GM23248 (cell line): ENCODE measurements at regions not wholly inside any gene's neighbourhood (a gene's known extent, or its start where the extent isn't known, plus 50 kb on each side); places are given as distances from the start of the nearest gene placed in this dataset.

Experiments used
- DNase-seq: peaks from one replicate; pipeline ENCODE4 v3.0.0-alpha.2; 2015
- H2AFZ ChIP-seq: fragments of 200-600 bp; sonication (generic); 2 replicates; pipeline ENCODE4 v1.6.1; 2016; ENCODE audit warnings: antibody characterized with exemption
- H3F3A ChIP-seq: fragments of 200-600 bp; sonication (generic); 2 replicates; pipeline ENCODE4 v1.6.1; 2016; ENCODE audit warnings: mild to moderate bottlenecking, antibody characterized with exemption, mixed run types; ENCODE audit not compliant: insufficient read depth
- H3K27ac ChIP-seq: fragments of 200-600 bp; sonication (generic); 2 replicates; pipeline ENCODE4 v1.5.1; 2016; ENCODE audit warnings: mild to moderate bottlenecking
- H3K27me3 ChIP-seq: fragments of 200-600 bp; sonication (generic); replicated peaks from 2 replicates; pipeline ENCODE4 v1.6.1; 2016; ENCODE audit warnings: mild to moderate bottlenecking; ENCODE audit not compliant: insufficient read depth
- H3K36me3 ChIP-seq: fragments of 200-600 bp; sonication (generic); 2 replicates; pipeline ENCODE4 v1.6.1; 2016; ENCODE audit warnings: low read depth, mild to moderate bottlenecking
- H3K4me1 ChIP-seq: fragments of 200-600 bp; sonication (generic); 2 replicates; pipeline ENCODE4 v1.6.1; 2016; ENCODE audit warnings: mild to moderate bottlenecking; ENCODE audit not compliant: insufficient read depth
- H3K4me2 ChIP-seq: fragments of 200-600 bp; sonication (generic); one replicate; pipeline ENCODE4 v1.6.1; 2016; ENCODE audit warnings: mild to moderate bottlenecking; ENCODE audit not compliant: unreplicated experiment
- H3K4me3 ChIP-seq: fragments of 200-600 bp; sonication (generic); 2 replicates; pipeline ENCODE4 v1.5.1; 2016; ENCODE audit warnings: mild to moderate bottlenecking
- H3K79me2 ChIP-seq: fragments of 200-600 bp; sonication (generic); 2 replicates; pipeline ENCODE4 v1.6.1; 2016; ENCODE audit warnings: mild to moderate bottlenecking; ENCODE audit not compliant: insufficient read depth
- H3K9ac ChIP-seq: fragments of 200-600 bp; sonication (generic); 2 replicates; pipeline ENCODE4 v1.6.1; 2016; ENCODE audit warnings: mild to moderate bottlenecking
- H3K9me2 ChIP-seq: fragments of 200-600 bp; sonication (generic); 2 replicates; pipeline ENCODE4 v1.6.1; 2016; ENCODE audit warnings: mixed run types, mild to moderate bottlenecking, moderate library complexity; ENCODE audit not compliant: insufficient read depth
- H3K9me3 ChIP-seq: fragments of 200-600 bp; sonication (generic); one replicate; pipeline ENCODE4 v1.6.1; 2017; ENCODE audit warnings: low read depth
- H4K20me1 ChIP-seq: fragments of 200-600 bp; sonication (generic); 2 replicates; pipeline ENCODE4 v1.6.0; 2016; ENCODE audit not compliant: insufficient read depth
- EZH2 ChIP-seq: fragments of 200-600 bp; sonication (generic); IDR thresholded peaks from 2 replicates; pipeline ENCODE4 v1.6.1; 2018; ENCODE audit warnings: antibody characterized with exemption, mild to moderate bottlenecking; ENCODE audit not compliant: insufficient read depth, poor library complexity, severe bottlenecking
- EZH2phosphoT487 ChIP-seq: fragments of 200-600 bp; sonication (generic); IDR thresholded peaks from 2 replicates; pipeline ENCODE4 v1.6.1; 2018; ENCODE audit warnings: antibody characterized with exemption, moderate library complexity, mild to moderate bottlenecking, low read depth; ENCODE audit not compliant: insufficient read depth
- WGBS, 2 experiments: methylation state at CpG; one replicate each; pipeline ENCODE4 v1.1.6; 2015 to 2017; ENCODE audit warnings: low lambda C conversion rate in 2 of 2, low coverage in 1 of 2; ENCODE audit errors: missing lambda C conversion rate in 2 of 2; 5-methylcytosine and 5-hydroxymethylcytosine counted together
- in situ Hi-C: fragments of 300-500 bp; cut with MboI; formaldehyde crosslinking; loops from 2 replicates; pipeline ENCODE4 v1.15.0; 2020

DNA sequence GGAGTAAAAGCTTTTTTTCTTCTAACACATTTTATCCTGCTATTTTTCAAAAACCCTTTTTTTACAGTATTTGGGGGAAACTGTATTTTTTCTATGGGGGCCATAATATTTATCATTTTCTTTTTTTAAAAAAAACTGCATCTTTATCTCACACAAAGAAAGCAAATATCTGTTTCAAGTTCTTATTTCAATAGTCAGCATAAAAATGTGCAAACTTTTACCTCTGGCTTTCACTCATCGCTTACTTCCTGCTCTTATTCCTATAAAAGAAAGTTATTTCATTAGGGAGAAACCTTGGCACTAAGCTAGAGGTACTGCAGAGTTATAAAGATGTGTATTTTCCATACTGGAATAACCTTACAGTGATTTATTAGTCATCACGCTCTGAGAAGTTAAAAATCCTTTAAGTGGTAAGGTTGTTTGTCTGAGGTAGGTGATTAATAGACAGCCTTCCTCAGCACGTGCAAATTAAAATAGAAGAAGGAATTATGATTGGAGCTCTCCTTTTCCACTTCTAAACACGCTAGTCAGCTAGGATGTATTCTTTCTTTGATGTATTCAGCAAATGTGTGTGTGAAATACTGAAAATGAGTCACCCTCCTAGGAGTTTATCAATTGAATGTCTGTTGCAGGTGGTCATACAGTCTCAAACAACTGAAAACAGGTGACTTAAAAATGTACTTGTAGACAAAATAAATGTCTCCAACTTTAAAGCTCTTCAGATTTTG is 461.0 kb downstream of the GXYLT1 start:
- no peaks in the 10 kb centered on the region for H3K27me3 ChIP-seq
- WGBS, 2 experiments, result 18 to 20% methylated on average over 4 of the region's 4 CpGs

GRCh38 chr12:41683023-41683422 is 461.7 kb downstream of the GXYLT1 start:
- Histone ChIP-seq H3F3A (no peaks in the 10 kb centered on the region), H3K9ac (no peak overlapping the region), H4K20me1 (no peaks in the 10 kb centered on the region), H3K4me2 (no peak overlapping the region), H3K79me2 (no peaks in the 10 kb centered on the region), H3K36me3 (no peaks in the 10 kb centered on the region), H2AFZ (no peak overlapping the region), H3K27ac (no peak overlapping the region), H3K9me3 (no peaks in the 10 kb centered on the region), H3K4me1 (no peaks in the 10 kb centered on the region), H3K9me2 (no peaks in the 10 kb centered on the region), H3K27me3 (no peaks in the 10 kb centered on the region), H3K4me3 (no peak overlapping the region)
- TF ChIP-seq EZH2 (no peak), EZH2phosphoT487 (no peak)
- 60 to 75% methylated on average over 2 of the region's 2 CpGs for WGBS, 2 experiments
- in situ Hi-C loops, result no loop called here
- DNase-seq, result no peak

More for the DNA sequence above, 461.0 kb downstream of the GXYLT1 start:
- TF ChIP-seq EZH2 (no peak), EZH2phosphoT487 (no peak)
- H3K36me3 ChIP-seq, result no peaks in the 10 kb centered on the region
- H3K4me1 ChIP-seq, result no peaks in the 10 kb centered on the region
- no peaks in the 10 kb centered on the region for H3K79me2 ChIP-seq
- no peaks in the 10 kb centered on the region for H3K9me3 ChIP-seq
- in situ Hi-C loops, result no loop called here
- no peak for DNase-seq
- no peak overlapping the region for H2AFZ ChIP-seq
- H3K9ac ChIP-seq, result no peak overlapping the region
- no peaks in the 10 kb centered on the region for H3F3A ChIP-seq
- H3K4me3 ChIP-seq, result no peak overlapping the region
- H3K4me2 ChIP-seq, result no peak overlapping the region
- no peaks in the 10 kb centered on the region for H3K9me2 ChIP-seq
- no peak overlapping the region for H3K27ac ChIP-seq
- no peaks in the 10 kb centered on the region for H4K20me1 ChIP-seq

GRCh38 chr12:41681898-41682297 is 462.8 kb downstream of the GXYLT1 start:
- H3K9me3 ChIP-seq, result no peaks in the 10 kb centered on the region
- H3K9me2 ChIP-seq, result no peaks in the 10 kb centered on the region
- H3K4me1 ChIP-seq, result no peaks in the 10 kb centered on the region
- no peaks in the 10 kb centered on the region for H3K79me2 ChIP-seq
- no peaks in the 10 kb centered on the region for H3K36me3 ChIP-seq
- TF ChIP-seq EZH2phosphoT487, result no peak
- TF ChIP-seq EZH2, result no peak
- DNase-seq, result no peak
- no peak overlapping the region for H3K4me3 ChIP-seq
- H3K27ac ChIP-seq, result no peak overlapping the region
- no peak overlapping the region for H2AFZ ChIP-seq
- H3K4me2 ChIP-seq, result no peak overlapping the region
- in situ Hi-C loops, result no loop called here
- no peaks in the 10 kb centered on the region for H4K20me1 ChIP-seq
- WGBS, 2 experiments, result 19 to 33% methylated on average over 3 of the region's 3 CpGs
- H3F3A ChIP-seq, result no peaks in the 10 kb centered on the region
- no peaks in the 10 kb centered on the region for H3K27me3 ChIP-seq
- H3K9ac ChIP-seq, result no peak overlapping the region

GRCh38 chr12:41680155-41680554 is 464.5 kb downstream of the GXYLT1 start:
- Histone ChIP-seq H3K4me2 (no peak overlapping the region), H2AFZ (no peak overlapping the region), H3K9me2 (no peaks in the 10 kb centered on the region), H3K9ac (no peak overlapping the region), H3K27me3 (no peaks in the 10 kb centered on the region), H3K36me3 (no peaks in the 10 kb centered on the region), H3K27ac (no peak overlapping the region), H3K4me3 (no peak overlapping the region), H4K20me1 (no peaks in the 10 kb centered on the region), H3K79me2 (no peaks in the 10 kb centered on the region), H3K9me3 (no peaks in the 10 kb centered on the region), H3F3A (no peaks in the 10 kb centered on the region), H3K4me1 (no peaks in the 10 kb centered on the region)
- in situ Hi-C loops, result no loop called here
- 45% methylated on average over 1 of the region's 1 CpG for WGBS, 2 experiments
- TF ChIP-seq EZH2phosphoT487, result no peak
- TF ChIP-seq EZH2, result no peak
- no peak for DNase-seq
